ENCODE measurements at regions not wholly inside any gene's neighbourhood (a gene's known extent, or its start where the extent isn't known, plus 50 kb on each side); places are given as distances from the start of the nearest gene placed in this dataset.

- TF ChIP-seq CTCF (IDR thresholded peaks at IDR 0.05; ENCODE audit: poor library complexity, severe bottlenecking) (no peak), EZH2 (IDR thresholded peaks at IDR 0.05; ENCODE audit: borderline replicate concordance, insufficient read depth, low read length, poor library complexity, severe bottlenecking) (no peak), POLR2AphosphoS5 (IDR thresholded peaks at IDR 0.05) (no peak)
Measured at GRCh38 chr3:180417241-180417640, 184.7 kb upstream of the TTC14 start.
